Left lung (tissue), 4 donors: ENCODE measurements at regions not wholly inside any gene's neighbourhood (a gene's known extent, or its start where the extent isn't known, plus 50 kb on each side); places are given as distances from the start of the nearest gene placed in this dataset.

Experiments
- ATAC-seq: fragments of 200-7000 bp; cut with Tn5 transposase; one replicate; pipeline ENCODE4 v1.9.1; 2020; ENCODE audit warnings: moderate library complexity
- DNase-seq, 4 donors: peaks; one replicate each; pipeline ENCODE4 v3.0.0-alpha.2; 2013 to 2020
- H3K27ac ChIP-seq, 2 donors: fragments of 200-600 bp; sonication (generic) in 1 of 2; one replicate each; pipeline versions ENCODE4 v1.5.0 to v1.8.0; 2020 to 2021
- H3K27me3 ChIP-seq, 2 donors: fragments of 200-600 bp; sonication (generic) in 1 of 2; one replicate each; pipeline versions ENCODE4 v1.5.0 to v1.8.0; 2020 to 2021
- H3K36me3 ChIP-seq, 2 donors: fragments of 200-600 bp; sonication (generic) in 1 of 2; one replicate each; pipeline versions ENCODE4 v1.5.0 to v1.8.0; 2020 to 2021
- H3K4me1 ChIP-seq, 2 donors: fragments of 200-600 bp; one replicate each; pipeline ENCODE4 v1.8.0; 2021
- H3K4me3 ChIP-seq, 2 donors: fragments of 200-600 bp; sonication (generic) in 1 of 2; one replicate each; pipeline versions ENCODE4 v1.5.0 to v1.8.0; 2020 to 2021; ENCODE audit warnings: mild to moderate bottlenecking in 1 of 2
- H3K9me3 ChIP-seq, 2 donors: fragments of 200-600 bp; sonication (generic) in 1 of 2; one replicate each; pipeline versions ENCODE4 v1.5.0 to v1.8.0; 2020 to 2021
- intact Hi-C, 2 donors: fragments of 100-400 bp; cut with DNase I; formaldehyde crosslinking; loops; one replicate each; pipeline versions ENCODE4 v1.11.2 to v1.14.2; 2022
- TF ChIP-seq, protein P1 (sequence below), 2 donors: fragments of 200-600 bp; sonication (generic) in 1 of 2; IDR thresholded peaks; one replicate each; pipeline versions ENCODE4 v1.5.0 to v1.8.0; 2021; ENCODE audit warnings: antibody characterized with exemption in 2 of 2
- donor health status: DM: no; HTN: yes; CAD: no.
- donor health status: DM: no; HTN: no; CAD: no.

DNA sequence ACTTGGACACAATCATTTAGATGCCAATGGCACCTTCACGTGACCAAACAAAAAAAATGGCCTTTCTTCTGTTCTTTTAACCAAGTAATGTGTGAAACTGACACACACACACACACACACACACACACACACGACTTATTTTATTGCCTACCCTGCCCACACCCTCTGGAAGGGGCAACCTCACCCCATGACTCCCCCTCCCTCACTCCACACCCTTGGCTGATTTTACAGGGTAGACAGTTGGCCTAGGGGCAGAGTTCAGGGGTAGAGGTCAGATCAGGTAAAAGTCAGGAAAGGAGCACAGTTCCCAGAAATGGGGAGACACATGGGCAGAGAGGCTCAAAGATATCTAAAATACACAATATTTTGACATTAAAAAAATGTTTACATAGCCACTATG, 144.8 kb upstream of the GJB5 start:
- TF ChIP-seq, protein P1, sequence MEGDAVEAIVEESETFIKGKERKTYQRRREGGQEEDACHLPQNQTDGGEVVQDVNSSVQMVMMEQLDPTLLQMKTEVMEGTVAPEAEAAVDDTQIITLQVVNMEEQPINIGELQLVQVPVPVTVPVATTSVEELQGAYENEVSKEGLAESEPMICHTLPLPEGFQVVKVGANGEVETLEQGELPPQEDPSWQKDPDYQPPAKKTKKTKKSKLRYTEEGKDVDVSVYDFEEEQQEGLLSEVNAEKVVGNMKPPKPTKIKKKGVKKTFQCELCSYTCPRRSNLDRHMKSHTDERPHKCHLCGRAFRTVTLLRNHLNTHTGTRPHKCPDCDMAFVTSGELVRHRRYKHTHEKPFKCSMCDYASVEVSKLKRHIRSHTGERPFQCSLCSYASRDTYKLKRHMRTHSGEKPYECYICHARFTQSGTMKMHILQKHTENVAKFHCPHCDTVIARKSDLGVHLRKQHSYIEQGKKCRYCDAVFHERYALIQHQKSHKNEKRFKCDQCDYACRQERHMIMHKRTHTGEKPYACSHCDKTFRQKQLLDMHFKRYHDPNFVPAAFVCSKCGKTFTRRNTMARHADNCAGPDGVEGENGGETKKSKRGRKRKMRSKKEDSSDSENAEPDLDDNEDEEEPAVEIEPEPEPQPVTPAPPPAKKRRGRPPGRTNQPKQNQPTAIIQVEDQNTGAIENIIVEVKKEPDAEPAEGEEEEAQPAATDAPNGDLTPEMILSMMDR (IDR thresholded peaks at IDR 0.05) = no peak
- ATAC-seq = no peak
- intact Hi-C loops = no loop called here
- H3K27me3 ChIP-seq = peaks cover 0 to 15% of the 10 kb centered on the region in 2 donors
- H3K27ac ChIP-seq = no peak overlapping the region
- no peaks in the 10 kb centered on the region for H3K9me3 ChIP-seq
- no peaks in the 10 kb centered on the region for H3K4me1 ChIP-seq
- DNase-seq = no peak
- H3K36me3 ChIP-seq = no peaks in the 10 kb centered on the region
- H3K4me3 ChIP-seq = no peak overlapping the region

DNA sequence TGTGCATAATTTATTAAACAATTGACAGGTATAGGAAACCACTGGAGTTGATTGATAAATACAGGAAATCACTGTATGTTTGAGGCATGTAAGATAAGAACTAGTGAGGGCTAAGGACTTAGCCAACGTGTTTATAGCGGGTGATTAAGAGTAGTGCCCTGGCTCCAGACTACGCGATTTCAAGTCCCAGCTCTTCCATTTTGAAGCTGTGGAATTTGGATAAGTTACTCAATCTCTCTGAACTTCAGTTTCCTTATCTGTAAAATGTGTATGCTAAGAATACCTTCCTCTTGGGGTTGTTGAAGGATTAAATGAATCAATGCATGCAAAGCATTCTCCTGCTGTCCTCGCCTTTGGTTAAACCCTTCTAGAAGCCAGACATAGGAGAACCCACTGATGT, 143.3 kb upstream of the GJB5 start:
- DNase-seq (no peak), ATAC-seq (no peak)
- Histone ChIP-seq H3K4me1 (no peaks in the 10 kb centered on the region), H3K27me3 (peaks cover 0 to 19% of the 10 kb centered on the region in 2 donors), H3K4me3 (no peak overlapping the region), H3K27ac (no peak overlapping the region), H3K9me3 (no peaks in the 10 kb centered on the region), H3K36me3 (no peaks in the 10 kb centered on the region)
- TF ChIP-seq, protein P1 (IDR thresholded peaks at IDR 0.05) = no peak
- intact Hi-C loops = no loop called here

DNA sequence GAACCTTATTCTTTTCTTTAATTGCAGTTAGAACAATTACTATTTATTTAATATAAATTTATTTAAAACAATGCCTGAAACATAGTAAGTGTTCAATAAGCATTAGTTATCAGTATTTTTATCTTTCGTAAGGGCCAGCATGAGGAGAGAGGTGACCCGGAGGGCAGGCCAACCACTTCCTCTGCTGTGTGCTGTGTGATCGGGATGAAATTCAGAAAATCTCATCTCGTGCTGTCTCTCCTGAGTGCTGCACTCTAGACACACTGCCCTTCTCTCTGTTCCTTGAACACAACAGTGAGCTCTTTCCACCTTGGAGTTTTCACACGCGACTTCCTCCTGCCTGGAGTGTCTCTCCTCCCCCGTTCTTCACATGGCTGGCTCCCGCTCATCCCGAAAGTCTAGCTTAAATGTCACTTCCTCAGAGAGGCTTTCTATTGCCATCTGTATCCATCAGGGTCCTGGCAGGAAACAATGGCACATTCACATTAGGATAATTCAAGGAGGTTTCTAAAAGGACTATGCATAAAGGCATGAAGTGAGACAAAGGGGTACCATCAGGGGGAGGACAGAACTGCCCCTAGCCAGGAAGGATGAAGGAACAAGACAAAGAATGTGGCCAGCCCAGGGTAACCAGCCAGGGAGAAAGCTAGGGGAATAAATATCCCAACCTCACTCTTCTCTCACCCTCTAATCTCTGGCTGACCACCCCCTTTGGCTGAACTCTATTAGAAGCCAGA, 142.6 kb upstream of the GJB5 start:
- H3K4me1 ChIP-seq = no peaks in the 10 kb centered on the region
- DNase-seq (no peak), ATAC-seq (no peak)
- TF ChIP-seq, protein P1 (IDR thresholded peaks at IDR 0.05) = no peak
- no peaks in the 10 kb centered on the region for H3K36me3 ChIP-seq
- intact Hi-C loops = no loop called here
- H3K4me3 ChIP-seq = no peak overlapping the region
- H3K27me3 ChIP-seq = peaks cover 0 to 19% of the 10 kb centered on the region in 2 donors
- H3K9me3 ChIP-seq = no peaks in the 10 kb centered on the region
- H3K27ac ChIP-seq = no peak overlapping the region

DNA sequence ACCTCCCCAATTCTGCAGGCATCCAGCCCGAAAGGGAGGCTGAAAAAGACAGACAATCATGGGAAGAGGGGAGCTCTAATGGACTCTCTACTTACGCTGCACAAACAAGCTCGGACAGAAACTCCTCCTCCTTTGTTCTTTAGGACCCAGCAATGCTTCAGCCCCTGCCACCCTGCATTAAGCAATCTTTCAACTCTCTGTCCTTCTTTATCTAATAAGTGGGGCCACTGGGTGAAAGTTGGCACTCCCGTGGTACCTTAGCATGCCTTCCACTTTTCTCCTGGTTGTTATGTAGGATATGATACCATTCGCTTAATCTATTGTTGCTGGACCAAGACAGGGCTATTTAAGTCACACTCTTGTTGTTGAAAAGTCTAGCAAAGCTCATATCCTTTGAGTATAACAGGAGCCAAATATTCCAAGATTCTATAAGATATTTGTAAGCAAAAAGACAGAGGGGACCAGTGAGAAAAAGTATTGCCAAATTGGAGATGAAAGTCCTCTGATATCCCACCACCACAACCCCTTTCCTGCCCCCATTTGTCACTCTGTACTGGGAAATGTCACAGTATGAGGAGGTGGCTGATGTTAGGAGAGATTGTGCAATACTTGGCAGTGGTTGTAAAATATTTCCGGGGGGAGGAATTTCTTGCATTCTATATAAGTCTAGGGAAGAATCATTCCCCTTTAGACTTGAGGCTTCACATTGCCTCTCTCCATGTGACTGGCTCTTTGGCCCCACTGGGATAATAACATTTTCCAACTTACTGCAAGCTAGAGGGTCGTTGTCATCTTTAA, 137.3 kb upstream of the GJB5 start:
- Histone ChIP-seq H3K27ac (no peak overlapping the region), H3K9me3 (no peaks in the 10 kb centered on the region), H3K4me3 (no peak overlapping the region), H3K27me3 (peaks cover 0 to 13% of the 10 kb centered on the region in 2 donors), H3K36me3 (no peaks in the 10 kb centered on the region), H3K4me1 (no peaks in the 10 kb centered on the region)
- TF ChIP-seq, protein P1 (IDR thresholded peaks at IDR 0.05) = no peak
- DNase-seq = no peak
- ATAC-seq = peak; percentile 14
- intact Hi-C loops = no loop called here

DNA sequence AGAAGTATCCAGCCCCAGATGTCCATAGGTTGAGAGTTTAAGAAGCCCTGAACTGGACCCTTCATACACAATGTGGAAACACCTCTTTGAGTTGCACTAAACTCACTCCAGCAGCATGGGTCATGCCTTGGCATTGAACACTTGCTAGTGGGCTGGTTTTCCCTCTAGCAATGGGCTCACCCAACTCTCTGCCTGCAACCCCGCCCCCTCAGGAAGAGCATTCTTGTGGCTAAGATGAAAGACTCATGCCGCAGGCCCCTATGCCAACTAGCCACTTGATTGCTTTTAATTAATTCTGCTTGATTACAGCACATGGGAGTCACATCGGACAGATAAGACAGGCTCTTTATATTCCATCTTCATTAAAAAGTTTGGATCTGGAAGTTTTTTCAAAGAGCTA, 136.5 kb upstream of the GJB5 start:
- Histone ChIP-seq H3K27me3 (peaks cover 0 to 13% of the 10 kb centered on the region in 2 donors), H3K27ac (no peak overlapping the region), H3K9me3 (no peaks in the 10 kb centered on the region), H3K4me1 (no peaks in the 10 kb centered on the region), H3K4me3 (no peak overlapping the region), H3K36me3 (no peaks in the 10 kb centered on the region)
- DNase-seq (no peak), ATAC-seq (no peak)
- TF ChIP-seq, protein P1 (IDR thresholded peaks at IDR 0.05) = no peak
- intact Hi-C loops = no loop called here
